WTC11 (cell line): ENCODE measurements at regions not wholly inside any gene's neighbourhood (a gene's known extent, or its start where the extent isn't known, plus 50 kb on each side); places are given as distances from the start of the nearest gene placed in this dataset.

Experiments used
- ATAC-seq: fragments of 200-7000 bp; cut with Tn5 transposase; 2 replicates; pipeline ENCODE4 v1.10.0; 2021; ENCODE audit warnings: mild to moderate bottlenecking, moderate library complexity
- CTCF ChIA-PET: fragments of 300-600 bp; sonication (Branson Sonifier 250); formaldehyde crosslinking; loops from one replicate; lab custom pipeline; 2021; ENCODE audit warnings: antibody characterized with exemption; lab: Charles Lee
- POLR2A ChIA-PET: fragments of 350-600 bp; sonication (Branson Sonifier 250); formaldehyde crosslinking; loops from one replicate; lab custom pipeline; 2021; ENCODE audit warnings: antibody characterized with exemption; lab: Charles Lee
- DNase-seq: peaks from one replicate; pipeline ENCODE4 v3.0.0; 2021; ENCODE audit warnings: low spot score
- H3K27ac Mint-ChIP-seq: 2 replicates; pipeline ENCODE4 v1.8.0; 2021; ENCODE audit warnings: mixed read lengths
- H3K27me3 Mint-ChIP-seq: 2 replicates; pipeline ENCODE4 v1.8.0; 2021; ENCODE audit warnings: low read depth, mild to moderate bottlenecking, moderate library complexity, mixed read lengths
- H3K36me3 Mint-ChIP-seq: 2 replicates; pipeline ENCODE4 v1.8.0; 2021; ENCODE audit warnings: mixed read lengths
- H3K4me1 Mint-ChIP-seq: 2 replicates; pipeline ENCODE4 v1.8.0; 2022; ENCODE audit warnings: mixed read lengths
- H3K4me3 Mint-ChIP-seq: 2 replicates; pipeline ENCODE4 v1.8.0; 2021; ENCODE audit warnings: mild to moderate bottlenecking, moderate library complexity, mixed read lengths
- H3K9me3 Mint-ChIP-seq: 2 replicates; pipeline ENCODE4 v1.8.0; 2021; ENCODE audit warnings: mixed read lengths
- EMX1 ChIP-seq: fragments of 250-450 bp; sonication (Bioruptor Pico); IDR thresholded peaks from 2 replicates; pipeline ENCODE4 v1.8.0; 2021; ENCODE audit warnings: mild to moderate bottlenecking
- HMGA2 ChIP-seq: fragments of 250-450 bp; sonication (Bioruptor Pico); IDR thresholded peaks from 2 replicates; pipeline ENCODE4 v1.4.0; 2021; ENCODE audit warnings: mild to moderate bottlenecking, moderate library complexity
- NFATC4 ChIP-seq: fragments of 250-450 bp; sonication (Bioruptor Pico); IDR thresholded peaks from 2 replicates; pipeline ENCODE4 v1.9.0; 2021; ENCODE audit warnings: mild to moderate bottlenecking
- RELA ChIP-seq: sonication (generic); formaldehyde crosslinking; IDR thresholded peaks from 2 replicates; pipeline ENCODE4 v1.8.1; 2022; ENCODE audit warnings: missing genetic modification reagents, mild to moderate bottlenecking, borderline replicate concordance
- TCF7 ChIP-seq: sonication (generic); formaldehyde crosslinking; IDR thresholded peaks from 2 replicates; pipeline ENCODE4 v1.8.0; 2022; ENCODE audit warnings: mild to moderate bottlenecking, low read depth, missing genetic modification reagents, moderate library complexity
- ZNF317 ChIP-seq: sonication (generic); formaldehyde crosslinking; IDR thresholded peaks from 2 replicates; pipeline ENCODE4 v1.8.1; 2023; ENCODE audit warnings: low read depth, mild to moderate bottlenecking, moderate library complexity, missing genetic modification reagents, borderline replicate concordance
- TF ChIP-seq, protein P1 (sequence below): sonication (generic); formaldehyde crosslinking; IDR thresholded peaks from 2 replicates; pipeline ENCODE4 v1.8.1; 2023; ENCODE audit warnings: mild to moderate bottlenecking, missing genetic modification reagents, borderline replicate concordance
- TF ChIP-seq, protein P2 (sequence below): sonication (generic); formaldehyde crosslinking; IDR thresholded peaks from 2 replicates; pipeline ENCODE4 v1.8.0; 2023; ENCODE audit warnings: missing genetic modification reagents, mild to moderate bottlenecking, borderline replicate concordance
- TF ChIP-seq, protein P3 (sequence below): sonication (generic); formaldehyde crosslinking; IDR thresholded peaks from 2 replicates; pipeline ENCODE4 v1.8.1; 2023; ENCODE audit warnings: mild to moderate bottlenecking, moderate library complexity, missing genetic modification reagents
- TF ChIP-seq, protein P4 (sequence below): fragments of 250-450 bp; sonication (Bioruptor Pico); IDR thresholded peaks from 2 replicates; pipeline ENCODE4 v1.9.0; 2021; ENCODE audit warnings: mild to moderate bottlenecking
- TF ChIP-seq, protein P5 (sequence below): fragments of 200-600 bp; IDR thresholded peaks from 2 replicates; pipeline ENCODE4 v1.8.0; 2022; ENCODE audit warnings: antibody characterized with exemption

DNA sequence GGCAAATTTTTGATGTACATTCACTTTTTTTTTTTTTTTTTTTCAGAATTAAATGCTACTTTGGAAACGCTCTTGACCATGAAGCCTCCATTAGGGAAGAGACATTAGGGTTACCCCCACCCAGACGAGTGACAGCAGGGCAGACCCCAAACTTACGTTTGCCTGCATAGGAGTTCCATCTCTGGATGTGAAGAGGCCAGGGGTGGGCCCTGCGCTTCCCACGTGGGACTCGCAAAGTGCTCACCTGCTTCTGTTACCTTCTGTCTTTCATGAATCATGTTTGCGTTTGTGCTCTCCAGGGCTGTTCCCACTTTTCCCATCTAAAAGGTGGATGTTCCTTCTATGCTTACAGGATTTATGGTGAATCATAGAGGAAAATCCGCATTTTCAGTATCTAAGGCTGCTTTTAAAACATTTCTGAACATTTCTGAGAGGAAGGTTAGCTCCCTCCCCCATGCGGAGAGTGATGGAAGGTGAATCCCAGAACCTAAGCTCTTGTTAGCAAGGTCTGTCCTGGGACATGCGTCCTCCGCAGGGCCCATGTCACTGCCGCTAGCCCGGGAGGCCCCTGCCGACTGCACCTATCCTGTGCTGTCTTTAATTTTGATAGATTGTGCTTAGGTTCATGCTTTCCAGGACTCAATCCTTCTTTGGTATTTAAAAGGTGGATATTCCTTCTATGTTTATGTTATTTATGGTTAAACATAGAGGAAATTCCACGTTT, 135.7 kb upstream of the RTL1 start:
- POLR2A ChIA-PET = no interaction called here
- TF ChIP-seq EMX1 (no peak), HMGA2 (CRISPR knock-in tag) (no peak), ZNF317 (CRISPR knock-in tag) (no peak), TCF7 (no peak), RELA (CRISPR knock-in tag) (no peak), NFATC4 (no peak)
- TF ChIP-seq, protein P1, sequence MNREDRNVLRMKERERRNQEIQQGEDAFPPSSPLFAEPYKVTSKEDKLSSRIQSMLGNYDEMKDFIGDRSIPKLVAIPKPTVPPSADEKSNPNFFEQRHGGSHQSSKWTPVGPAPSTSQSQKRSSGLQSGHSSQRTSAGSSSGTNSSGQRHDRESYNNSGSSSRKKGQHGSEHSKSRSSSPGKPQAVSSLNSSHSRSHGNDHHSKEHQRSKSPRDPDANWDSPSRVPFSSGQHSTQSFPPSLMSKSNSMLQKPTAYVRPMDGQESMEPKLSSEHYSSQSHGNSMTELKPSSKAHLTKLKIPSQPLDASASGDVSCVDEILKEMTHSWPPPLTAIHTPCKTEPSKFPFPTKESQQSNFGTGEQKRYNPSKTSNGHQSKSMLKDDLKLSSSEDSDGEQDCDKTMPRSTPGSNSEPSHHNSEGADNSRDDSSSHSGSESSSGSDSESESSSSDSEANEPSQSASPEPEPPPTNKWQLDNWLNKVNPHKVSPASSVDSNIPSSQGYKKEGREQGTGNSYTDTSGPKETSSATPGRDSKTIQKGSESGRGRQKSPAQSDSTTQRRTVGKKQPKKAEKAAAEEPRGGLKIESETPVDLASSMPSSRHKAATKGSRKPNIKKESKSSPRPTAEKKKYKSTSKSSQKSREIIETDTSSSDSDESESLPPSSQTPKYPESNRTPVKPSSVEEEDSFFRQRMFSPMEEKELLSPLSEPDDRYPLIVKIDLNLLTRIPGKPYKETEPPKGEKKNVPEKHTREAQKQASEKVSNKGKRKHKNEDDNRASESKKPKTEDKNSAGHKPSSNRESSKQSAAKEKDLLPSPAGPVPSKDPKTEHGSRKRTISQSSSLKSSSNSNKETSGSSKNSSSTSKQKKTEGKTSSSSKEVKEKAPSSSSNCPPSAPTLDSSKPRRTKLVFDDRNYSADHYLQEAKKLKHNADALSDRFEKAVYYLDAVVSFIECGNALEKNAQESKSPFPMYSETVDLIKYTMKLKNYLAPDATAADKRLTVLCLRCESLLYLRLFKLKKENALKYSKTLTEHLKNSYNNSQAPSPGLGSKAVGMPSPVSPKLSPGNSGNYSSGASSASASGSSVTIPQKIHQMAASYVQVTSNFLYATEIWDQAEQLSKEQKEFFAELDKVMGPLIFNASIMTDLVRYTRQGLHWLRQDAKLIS (CRISPR knock-in tag) = no peak
- TF ChIP-seq, protein P2, sequence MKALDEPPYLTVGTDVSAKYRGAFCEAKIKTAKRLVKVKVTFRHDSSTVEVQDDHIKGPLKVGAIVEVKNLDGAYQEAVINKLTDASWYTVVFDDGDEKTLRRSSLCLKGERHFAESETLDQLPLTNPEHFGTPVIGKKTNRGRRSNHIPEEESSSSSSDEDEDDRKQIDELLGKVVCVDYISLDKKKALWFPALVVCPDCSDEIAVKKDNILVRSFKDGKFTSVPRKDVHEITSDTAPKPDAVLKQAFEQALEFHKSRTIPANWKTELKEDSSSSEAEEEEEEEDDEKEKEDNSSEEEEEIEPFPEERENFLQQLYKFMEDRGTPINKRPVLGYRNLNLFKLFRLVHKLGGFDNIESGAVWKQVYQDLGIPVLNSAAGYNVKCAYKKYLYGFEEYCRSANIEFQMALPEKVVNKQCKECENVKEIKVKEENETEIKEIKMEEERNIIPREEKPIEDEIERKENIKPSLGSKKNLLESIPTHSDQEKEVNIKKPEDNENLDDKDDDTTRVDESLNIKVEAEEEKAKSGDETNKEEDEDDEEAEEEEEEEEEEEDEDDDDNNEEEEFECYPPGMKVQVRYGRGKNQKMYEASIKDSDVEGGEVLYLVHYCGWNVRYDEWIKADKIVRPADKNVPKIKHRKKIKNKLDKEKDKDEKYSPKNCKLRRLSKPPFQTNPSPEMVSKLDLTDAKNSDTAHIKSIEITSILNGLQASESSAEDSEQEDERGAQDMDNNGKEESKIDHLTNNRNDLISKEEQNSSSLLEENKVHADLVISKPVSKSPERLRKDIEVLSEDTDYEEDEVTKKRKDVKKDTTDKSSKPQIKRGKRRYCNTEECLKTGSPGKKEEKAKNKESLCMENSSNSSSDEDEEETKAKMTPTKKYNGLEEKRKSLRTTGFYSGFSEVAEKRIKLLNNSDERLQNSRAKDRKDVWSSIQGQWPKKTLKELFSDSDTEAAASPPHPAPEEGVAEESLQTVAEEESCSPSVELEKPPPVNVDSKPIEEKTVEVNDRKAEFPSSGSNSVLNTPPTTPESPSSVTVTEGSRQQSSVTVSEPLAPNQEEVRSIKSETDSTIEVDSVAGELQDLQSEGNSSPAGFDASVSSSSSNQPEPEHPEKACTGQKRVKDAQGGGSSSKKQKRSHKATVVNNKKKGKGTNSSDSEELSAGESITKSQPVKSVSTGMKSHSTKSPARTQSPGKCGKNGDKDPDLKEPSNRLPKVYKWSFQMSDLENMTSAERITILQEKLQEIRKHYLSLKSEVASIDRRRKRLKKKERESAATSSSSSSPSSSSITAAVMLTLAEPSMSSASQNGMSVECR (CRISPR knock-in tag) = no peak
- TF ChIP-seq, protein P3, sequence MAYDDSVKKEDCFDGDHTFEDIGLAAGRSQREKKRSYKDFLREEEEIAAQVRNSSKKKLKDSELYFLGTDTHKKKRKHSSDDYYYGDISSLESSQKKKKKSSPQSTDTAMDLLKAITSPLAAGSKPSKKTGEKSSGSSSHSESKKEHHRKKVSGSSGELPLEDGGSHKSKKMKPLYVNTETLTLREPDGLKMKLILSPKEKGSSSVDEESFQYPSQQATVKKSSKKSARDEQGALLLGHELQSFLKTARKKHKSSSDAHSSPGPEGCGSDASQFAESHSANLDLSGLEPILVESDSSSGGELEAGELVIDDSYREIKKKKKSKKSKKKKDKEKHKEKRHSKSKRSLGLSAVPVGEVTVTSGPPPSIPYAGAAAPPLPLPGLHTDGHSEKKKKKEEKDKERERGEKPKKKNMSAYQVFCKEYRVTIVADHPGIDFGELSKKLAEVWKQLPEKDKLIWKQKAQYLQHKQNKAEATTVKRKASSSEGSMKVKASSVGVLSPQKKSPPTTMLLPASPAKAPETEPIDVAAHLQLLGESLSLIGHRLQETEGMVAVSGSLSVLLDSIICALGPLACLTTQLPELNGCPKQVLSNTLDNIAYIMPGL (CRISPR knock-in tag) = no peak
- TF ChIP-seq, protein P4, sequence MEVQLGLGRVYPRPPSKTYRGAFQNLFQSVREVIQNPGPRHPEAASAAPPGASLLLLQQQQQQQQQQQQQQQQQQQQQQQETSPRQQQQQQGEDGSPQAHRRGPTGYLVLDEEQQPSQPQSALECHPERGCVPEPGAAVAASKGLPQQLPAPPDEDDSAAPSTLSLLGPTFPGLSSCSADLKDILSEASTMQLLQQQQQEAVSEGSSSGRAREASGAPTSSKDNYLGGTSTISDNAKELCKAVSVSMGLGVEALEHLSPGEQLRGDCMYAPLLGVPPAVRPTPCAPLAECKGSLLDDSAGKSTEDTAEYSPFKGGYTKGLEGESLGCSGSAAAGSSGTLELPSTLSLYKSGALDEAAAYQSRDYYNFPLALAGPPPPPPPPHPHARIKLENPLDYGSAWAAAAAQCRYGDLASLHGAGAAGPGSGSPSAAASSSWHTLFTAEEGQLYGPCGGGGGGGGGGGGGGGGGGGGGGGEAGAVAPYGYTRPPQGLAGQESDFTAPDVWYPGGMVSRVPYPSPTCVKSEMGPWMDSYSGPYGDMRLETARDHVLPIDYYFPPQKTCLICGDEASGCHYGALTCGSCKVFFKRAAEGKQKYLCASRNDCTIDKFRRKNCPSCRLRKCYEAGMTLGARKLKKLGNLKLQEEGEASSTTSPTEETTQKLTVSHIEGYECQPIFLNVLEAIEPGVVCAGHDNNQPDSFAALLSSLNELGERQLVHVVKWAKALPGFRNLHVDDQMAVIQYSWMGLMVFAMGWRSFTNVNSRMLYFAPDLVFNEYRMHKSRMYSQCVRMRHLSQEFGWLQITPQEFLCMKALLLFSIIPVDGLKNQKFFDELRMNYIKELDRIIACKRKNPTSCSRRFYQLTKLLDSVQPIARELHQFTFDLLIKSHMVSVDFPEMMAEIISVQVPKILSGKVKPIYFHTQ = no peak
- TF ChIP-seq, protein P5, sequence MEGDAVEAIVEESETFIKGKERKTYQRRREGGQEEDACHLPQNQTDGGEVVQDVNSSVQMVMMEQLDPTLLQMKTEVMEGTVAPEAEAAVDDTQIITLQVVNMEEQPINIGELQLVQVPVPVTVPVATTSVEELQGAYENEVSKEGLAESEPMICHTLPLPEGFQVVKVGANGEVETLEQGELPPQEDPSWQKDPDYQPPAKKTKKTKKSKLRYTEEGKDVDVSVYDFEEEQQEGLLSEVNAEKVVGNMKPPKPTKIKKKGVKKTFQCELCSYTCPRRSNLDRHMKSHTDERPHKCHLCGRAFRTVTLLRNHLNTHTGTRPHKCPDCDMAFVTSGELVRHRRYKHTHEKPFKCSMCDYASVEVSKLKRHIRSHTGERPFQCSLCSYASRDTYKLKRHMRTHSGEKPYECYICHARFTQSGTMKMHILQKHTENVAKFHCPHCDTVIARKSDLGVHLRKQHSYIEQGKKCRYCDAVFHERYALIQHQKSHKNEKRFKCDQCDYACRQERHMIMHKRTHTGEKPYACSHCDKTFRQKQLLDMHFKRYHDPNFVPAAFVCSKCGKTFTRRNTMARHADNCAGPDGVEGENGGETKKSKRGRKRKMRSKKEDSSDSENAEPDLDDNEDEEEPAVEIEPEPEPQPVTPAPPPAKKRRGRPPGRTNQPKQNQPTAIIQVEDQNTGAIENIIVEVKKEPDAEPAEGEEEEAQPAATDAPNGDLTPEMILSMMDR = no peak
- Mint-ChIP-seq H3K27ac (no peak overlapping the region), H3K27me3 (no peaks in the 10 kb centered on the region), H3K4me3 (no peak overlapping the region), H3K9me3 (no peaks in the 10 kb centered on the region), H3K4me1 (no peaks in the 10 kb centered on the region), H3K36me3 (peaks cover 49% of the 10 kb centered on the region)
- DNase-seq = no peak
- no peak for ATAC-seq
- CTCF ChIA-PET = no interaction called here
